ENCODE measurements at regions not wholly inside any gene's neighbourhood (a gene's known extent, or its start where the extent isn't known, plus 50 kb on each side); places are given as distances from the start of the nearest gene placed in this dataset.
"Not testable (repeated sequence)": the region's sequence is repeated elsewhere in the genome, so short reads cannot be mapped to it uniquely, and the experiment has no call there.

GRCh38 chr2:3904061-3904460 lies 200.7 kb downstream of the DCDC2C start:
- ChIA-PET CTCF (no interaction called here), RAD21 (ENCODE audit: low non-redundant PET in 1 of 2, low total read pairs in 2 of 2, uncharacterized antibody in 2 of 2, unreplicated experiment in 2 of 2) (no interaction called here), POLR2A (no interaction called here)
- TF ChIP-seq CTCF (IDR thresholded peaks at IDR 0.05 in 2 of 3, conservative IDR thresholded peaks at IDR 0.05 in 1 of 3; ENCODE audit: borderline replicate concordance in 1 of 3, insufficient read depth in 1 of 3, low read depth in 2 of 3, low read length in 2 of 3) = no peak
- no peak for TF ChIP-seq EZH2 (IDR thresholded peaks at IDR 0.05)
- no peak for TF ChIP-seq ATF3 (IDR thresholded peaks at IDR 0.05)
- TF ChIP-seq TCF7L2 (IDR thresholded peaks at IDR 0.05; ENCODE audit: borderline replicate concordance, extremely low read depth, insufficient read depth, insufficient read length) = no peak
- no peak for TF ChIP-seq ELF1 (IDR thresholded peaks at IDR 0.05; ENCODE audit: borderline replicate concordance, low read depth)
- no peak for TF ChIP-seq POLR2A (IDR thresholded peaks at IDR 0.05; ENCODE audit: borderline replicate concordance, extremely low read depth, insufficient read depth, insufficient read length)
- TF ChIP-seq RAD21 (IDR thresholded peaks at IDR 0.05; ENCODE audit: low read depth) = no peak
- Histone ChIP-seq H3K27me3 (ENCODE audit: insufficient read depth, low read length) (no peaks in the 10 kb centered on the region), H3K9me2 (ENCODE audit: insufficient read depth) (no peaks in the 10 kb centered on the region), H2AFZ (ENCODE audit: low read depth, low read length, poor library complexity, severe bottlenecking) (no peak overlapping the region), H3K4me3 (replicated peaks in 1 of 2; ENCODE audit: low read depth in 1 of 2, low read length in 2 of 2) (no peak overlapping the region), H4K20me1 (ENCODE audit: insufficient read depth) (no peaks in the 10 kb centered on the region; the same call in 1 of the 2 replicates), H3K4me1 (ENCODE audit: control insufficient read depth in 1 of 2, insufficient read depth in 2 of 2, low read length in 2 of 2) (no peaks in the 10 kb centered on the region), H3K27ac (ENCODE audit: low read depth, low read length) (no peak overlapping the region), H3K79me2 (ENCODE audit: insufficient read depth, low read length) (no peaks in the 10 kb centered on the region), H3K9me3 (ENCODE audit: control insufficient read depth in 1 of 2, insufficient read depth in 1 of 2, low read depth in 1 of 2, low read length in 2 of 2) (peaks cover 0 to 4% of the 10 kb centered on the region in 2 experiments; a peak in 1 of 4 replicates), H3K4me2 (ENCODE audit: low read length) (no peak overlapping the region), H3K36me3 (ENCODE audit: control insufficient read depth in 1 of 2, insufficient read depth in 2 of 2, low read length in 2 of 2) (no peaks in the 10 kb centered on the region), H3K9ac (ENCODE audit: low read length) (no peak overlapping the region)
- intact Hi-C loops (cut with micrococcal nuclease) = no loop called here
- BruUV-seq (replicated peaks) = no TSS peak
- DNase-seq (ENCODE audit: low read depth, low spot score) (no peak), ATAC-seq (no peak)

- CTCF ChIA-PET, ATAC-seq: not testable (repeated sequence)
Measured at GRCh38 chr2:3908498-3908897, 205.1 kb downstream of the DCDC2C start.

More at GRCh38 chr2:3908498-3908897, 205.1 kb downstream of the DCDC2C start:
- RAD21 ChIA-PET (ENCODE audit: low non-redundant PET in 1 of 2, low total read pairs in 2 of 2, uncharacterized antibody in 2 of 2, unreplicated experiment in 2 of 2); H3K9ac ChIP-seq (ENCODE audit: low read length); H3K36me3 ChIP-seq (ENCODE audit: control insufficient read depth in 1 of 2, insufficient read depth in 2 of 2, low read length in 2 of 2); H3K79me2 ChIP-seq (ENCODE audit: insufficient read depth, low read length); H3K27ac ChIP-seq (ENCODE audit: low read depth, low read length); H3K9me2 ChIP-seq (ENCODE audit: insufficient read depth); DNase-seq (ENCODE audit: low read depth, low spot score); POLR2A ChIA-PET; H3K4me1 ChIP-seq (ENCODE audit: control insufficient read depth in 1 of 2, insufficient read depth in 2 of 2, low read length in 2 of 2); H3K4me2 ChIP-seq (ENCODE audit: low read length); BruUV-seq (replicated peaks); H4K20me1 ChIP-seq (ENCODE audit: insufficient read depth); H2AFZ ChIP-seq (ENCODE audit: low read depth, low read length, poor library complexity, severe bottlenecking); H3K9me3 ChIP-seq (ENCODE audit: control insufficient read depth in 1 of 2, insufficient read depth in 1 of 2, low read depth in 1 of 2, low read length in 2 of 2); intact Hi-C loops (cut with micrococcal nuclease); H3K4me3 ChIP-seq (replicated peaks in 1 of 2; ENCODE audit: low read depth in 1 of 2, low read length in 2 of 2); H3K27me3 ChIP-seq (ENCODE audit: insufficient read depth, low read length): not testable (repeated sequence)
